ENCODE measurements at regions not wholly inside any gene's neighbourhood (a gene's known extent, or its start where the extent isn't known, plus 50 kb on each side); places are given as distances from the start of the nearest gene placed in this dataset.

DNA sequence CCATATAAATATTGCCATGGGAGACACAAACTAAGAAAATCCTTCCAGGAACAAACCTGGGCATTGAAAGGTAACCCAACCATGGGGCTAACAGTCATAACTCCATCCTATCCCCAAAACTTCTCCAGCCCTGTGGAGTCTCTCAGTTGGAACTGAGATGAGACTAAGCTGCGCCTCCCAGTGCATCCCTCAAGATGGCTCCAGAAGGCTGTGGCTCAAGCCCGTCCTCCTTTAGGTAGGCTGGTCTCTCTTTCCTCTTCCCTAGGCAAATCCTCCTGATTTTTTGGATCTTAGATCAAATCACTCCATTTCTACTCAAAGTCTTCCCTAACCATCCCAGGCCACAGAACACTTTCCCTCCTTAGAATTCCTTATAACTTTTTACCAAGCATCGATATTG is 364.3 kb upstream of the CCDC196 start:
- 2% methylated on average over 3 of the region's 3 CpGs for WGBS (ENCODE audit: insufficient coverage, insufficient replicate concordance, low lambda C conversion rate, missing lambda C conversion rate)
- in situ Hi-C loops (cut with MboI): no loop called here
- H3K4me1 ChIP-seq (ENCODE audit: control insufficient read depth, insufficient read depth, low read length): no peaks in the 10 kb centered on the region
- no peaks in the 10 kb centered on the region for H3K9me3 ChIP-seq (replicated peaks; ENCODE audit: control insufficient read depth, insufficient read depth, low read length)
- ATAC-seq: no peak
- no peak overlapping the region for H2AFZ ChIP-seq (ENCODE audit: control insufficient read depth, low read depth, low read length)
- H3K4me3 ChIP-seq: no peak overlapping the region
- H3K4me2 ChIP-seq (ENCODE audit: control insufficient read depth, insufficient read depth): no peak overlapping the region
- CTCF ChIA-PET: no interaction called here
- SMC1A ChIA-PET (ENCODE audit: uncharacterized antibody, unreplicated experiment): no interaction called here
- no peaks in the 10 kb centered on the region for H3K79me2 ChIP-seq (ENCODE audit: control insufficient read depth, insufficient read depth, low read length)
- H3K36me3 ChIP-seq (ENCODE audit: control insufficient read depth in 2 of 2, insufficient read depth in 2 of 2, low read length in 1 of 2): no peaks in the 10 kb centered on the region
- no peak overlapping the region for H3K9ac ChIP-seq (ENCODE audit: control insufficient read depth, insufficient read depth, low read length)
- H3K27ac ChIP-seq (ENCODE audit: control insufficient read depth, insufficient read depth): no peak overlapping the region
- no peaks in the 10 kb centered on the region for H4K20me1 ChIP-seq (ENCODE audit: control insufficient read depth, insufficient read depth)
- RAD21 ChIA-PET (ENCODE audit: unreplicated experiment): no interaction called here
- DNase-seq (ENCODE audit: low read depth, low spot score): no peak
- TF ChIP-seq ZSCAN29 (IDR thresholded peaks at IDR 0.05) (no peak), MTA3 (IDR thresholded peaks at IDR 0.05; ENCODE audit: borderline replicate concordance, low read length) (no peak), POLR2A (IDR thresholded peaks at IDR 0.05; ENCODE audit: low read depth, low read length) (no peak), ESRRA (IDR thresholded peaks at IDR 0.05; ENCODE audit: low read length) (no peak), NFYA (IDR thresholded peaks at IDR 0.05; ENCODE audit: borderline replicate concordance, low read depth, low read length) (no peak), JUNB (IDR thresholded peaks at IDR 0.05) (no peak), FOS (IDR thresholded peaks at IDR 0.05; ENCODE audit: borderline replicate concordance, extremely low read depth, insufficient read length) (no peak), PAX8 (IDR thresholded peaks at IDR 0.05) (no peak), TARDBP (IDR thresholded peaks at IDR 0.05; ENCODE audit: borderline replicate concordance) (no peak), CBFB (IDR thresholded peaks at IDR 0.05; ENCODE audit: low read depth) (no peak), ZNF24 (IDR thresholded peaks at IDR 0.05) (no peak), PAX5 (IDR thresholded peaks at IDR 0.05; ENCODE audit: borderline replicate concordance, low read depth, low read length) (no peak), KAT2A (conservative IDR thresholded peaks at IDR 0.05; ENCODE audit: control insufficient read depth, low read depth, low read length) (no peak)
- TF ChIP-seq, protein P1, sequence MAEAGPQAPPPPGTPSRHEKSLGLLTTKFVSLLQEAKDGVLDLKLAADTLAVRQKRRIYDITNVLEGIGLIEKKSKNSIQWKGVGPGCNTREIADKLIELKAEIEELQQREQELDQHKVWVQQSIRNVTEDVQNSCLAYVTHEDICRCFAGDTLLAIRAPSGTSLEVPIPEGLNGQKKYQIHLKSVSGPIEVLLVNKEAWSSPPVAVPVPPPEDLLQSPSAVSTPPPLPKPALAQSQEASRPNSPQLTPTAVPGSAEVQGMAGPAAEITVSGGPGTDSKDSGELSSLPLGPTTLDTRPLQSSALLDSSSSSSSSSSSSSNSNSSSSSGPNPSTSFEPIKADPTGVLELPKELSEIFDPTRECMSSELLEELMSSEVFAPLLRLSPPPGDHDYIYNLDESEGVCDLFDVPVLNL (IDR thresholded peaks at IDR 0.05; ENCODE audit: low read depth, low read length): no peak
- TF ChIP-seq, protein P2, sequence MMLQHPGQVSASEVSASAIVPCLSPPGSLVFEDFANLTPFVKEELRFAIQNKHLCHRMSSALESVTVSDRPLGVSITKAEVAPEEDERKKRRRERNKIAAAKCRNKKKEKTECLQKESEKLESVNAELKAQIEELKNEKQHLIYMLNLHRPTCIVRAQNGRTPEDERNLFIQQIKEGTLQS (IDR thresholded peaks at IDR 0.05; ENCODE audit: borderline replicate concordance, extremely low read depth, low read depth, low read length): no peak
- POLR2A ChIA-PET: no interaction called here
- no TSS peak for BruUV-seq (replicated peaks)
- no peak for FAIRE-seq
- H3K27me3 ChIP-seq (replicated peaks in 1 of 2; ENCODE audit: control insufficient read depth in 2 of 2, insufficient read depth in 2 of 2, low read length in 1 of 2): no peaks in the 10 kb centered on the region
- intact Hi-C loops (cut with micrococcal nuclease; ENCODE audit: unreplicated experiment): no loop called here

Data from GM12878 (cell line).